Psoas muscle (tissue), 7 donors: ENCODE measurements at regions not wholly inside any gene's neighbourhood (a gene's known extent, or its start where the extent isn't known, plus 50 kb on each side); places are given as distances from the start of the nearest gene placed in this dataset.
A peak's percentile ranks its signal among the peaks of the same experiment; 100 is the strongest.

Source experiments
- ATAC-seq, 4 donors: fragments of 200-7000 bp; cut with Tn5 transposase; one replicate each; pipeline ENCODE4 v1.9.1; 2020; ENCODE audit warnings: moderate library complexity in 3 of 4, mild to moderate bottlenecking in 2 of 4
- DNase-seq, 2 donors: peaks; one replicate each; pipeline ENCODE4 v3.0.0-alpha.2; 2020
- H3K27ac ChIP-seq: fragments of 200-600 bp; one replicate; pipeline ENCODE4 v1.8.0; 2022
- H3K27me3 ChIP-seq, 3 donors: fragments of 200-600 bp in 1 of 3; one replicate each; pipeline versions ENCODE4 v1.6.1 to v1.8.0; 2013 to 2022; ENCODE audit warnings: low read length in 2 of 3, mild to moderate bottlenecking in 2 of 3, moderate library complexity in 1 of 3; ENCODE audit not compliant: insufficient read depth in 3 of 3
- H3K36me3 ChIP-seq, 2 donors: fragments of 200-600 bp in 1 of 2; one replicate each; pipeline versions ENCODE4 v1.6.1 to v1.8.0; 2013 to 2022; ENCODE audit warnings: low read depth in 1 of 2, mild to moderate bottlenecking in 1 of 2, moderate library complexity in 1 of 2; ENCODE audit not compliant: insufficient read depth in 1 of 2
- H3K4me1 ChIP-seq: fragments of 200-600 bp; one replicate; pipeline ENCODE4 v1.8.0; 2022
- H3K4me3 ChIP-seq: fragments of 200-600 bp; one replicate; pipeline ENCODE4 v1.8.0; 2022; ENCODE audit warnings: mild to moderate bottlenecking
- H3K9me3 ChIP-seq: fragments of 200-600 bp; one replicate; pipeline ENCODE4 v1.8.0; 2022
- WGBS, 3 donors: extraction: QIAGEN DNeasy Blood & Tissue Kit; methylation state at CpG; one replicate each; pipeline versions ENCODE4 v1.1.6 to v1.1.7; 2013; 5-methylcytosine and 5-hydroxymethylcytosine counted together
- intact Hi-C, 2 donors: fragments of 100-400 bp; cut with DNase I; formaldehyde crosslinking; loops; one replicate each; pipeline versions ENCODE4 v1.11.0 to v1.14.2; 2022
- TF ChIP-seq, protein P1 (sequence below): fragments of 200-600 bp; IDR thresholded peaks from one replicate; pipeline ENCODE4 v1.8.0; 2022; ENCODE audit warnings: antibody characterized with exemption
- donor health status: healthy with polysubstance abuse.
- donor health status: DM: no; HTN: no; CAD: no; lungs with moderate emphysema.
- donor health status: Bipolar disorder and iron deficiency.
- donor health status: healthy.
- donor health status: DM: yes; HTN: yes; CAD: no.
- donor health status: DM: no; HTN: no; CAD: no.
- donor health status: DM: yes; HTN: yes; CAD: no.

DNA sequence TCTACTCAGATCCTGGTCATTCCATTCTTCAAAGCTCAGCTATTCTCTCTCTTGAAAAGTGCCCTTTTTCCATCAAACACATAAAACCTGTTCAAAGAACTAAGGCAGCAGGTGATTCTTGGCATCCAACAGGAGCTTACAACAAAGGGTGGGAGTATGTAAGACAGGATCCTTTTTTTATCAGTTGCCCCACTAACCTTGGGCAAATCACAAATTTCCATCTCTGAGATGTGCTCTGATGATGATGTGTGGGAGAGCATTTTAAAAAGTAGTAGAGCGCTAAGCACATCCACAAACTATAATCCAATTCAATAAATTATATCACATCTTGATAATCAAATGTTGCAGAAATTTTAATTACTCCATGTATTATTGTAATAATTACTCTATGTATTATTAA is 53.7 kb upstream of the FDX1 start:
- intact Hi-C loops, result loop anchor here (2.0 to 10.0 kb wide), 4 partner anchors 56 to 521 kb away; partner anchors contain the start of gene RDX (in 2 of the 2)
- no peaks in the 10 kb centered on the region for H3K36me3 ChIP-seq
- no peak for DNase-seq
- no peaks in the 10 kb centered on the region for H3K9me3 ChIP-seq
- no peaks in the 10 kb centered on the region for H3K4me1 ChIP-seq
- TF ChIP-seq, protein P1, sequence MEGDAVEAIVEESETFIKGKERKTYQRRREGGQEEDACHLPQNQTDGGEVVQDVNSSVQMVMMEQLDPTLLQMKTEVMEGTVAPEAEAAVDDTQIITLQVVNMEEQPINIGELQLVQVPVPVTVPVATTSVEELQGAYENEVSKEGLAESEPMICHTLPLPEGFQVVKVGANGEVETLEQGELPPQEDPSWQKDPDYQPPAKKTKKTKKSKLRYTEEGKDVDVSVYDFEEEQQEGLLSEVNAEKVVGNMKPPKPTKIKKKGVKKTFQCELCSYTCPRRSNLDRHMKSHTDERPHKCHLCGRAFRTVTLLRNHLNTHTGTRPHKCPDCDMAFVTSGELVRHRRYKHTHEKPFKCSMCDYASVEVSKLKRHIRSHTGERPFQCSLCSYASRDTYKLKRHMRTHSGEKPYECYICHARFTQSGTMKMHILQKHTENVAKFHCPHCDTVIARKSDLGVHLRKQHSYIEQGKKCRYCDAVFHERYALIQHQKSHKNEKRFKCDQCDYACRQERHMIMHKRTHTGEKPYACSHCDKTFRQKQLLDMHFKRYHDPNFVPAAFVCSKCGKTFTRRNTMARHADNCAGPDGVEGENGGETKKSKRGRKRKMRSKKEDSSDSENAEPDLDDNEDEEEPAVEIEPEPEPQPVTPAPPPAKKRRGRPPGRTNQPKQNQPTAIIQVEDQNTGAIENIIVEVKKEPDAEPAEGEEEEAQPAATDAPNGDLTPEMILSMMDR, result no peak
- no peaks in the 10 kb centered on the region for H3K27me3 ChIP-seq
- H3K27ac ChIP-seq, result no peak overlapping the region
- WGBS, 3 donors, result 94 to 99% (median 98%) methylated on average over 1 of the region's 1 CpG
- no peak for ATAC-seq
- H3K4me3 ChIP-seq, result no peak overlapping the region

DNA sequence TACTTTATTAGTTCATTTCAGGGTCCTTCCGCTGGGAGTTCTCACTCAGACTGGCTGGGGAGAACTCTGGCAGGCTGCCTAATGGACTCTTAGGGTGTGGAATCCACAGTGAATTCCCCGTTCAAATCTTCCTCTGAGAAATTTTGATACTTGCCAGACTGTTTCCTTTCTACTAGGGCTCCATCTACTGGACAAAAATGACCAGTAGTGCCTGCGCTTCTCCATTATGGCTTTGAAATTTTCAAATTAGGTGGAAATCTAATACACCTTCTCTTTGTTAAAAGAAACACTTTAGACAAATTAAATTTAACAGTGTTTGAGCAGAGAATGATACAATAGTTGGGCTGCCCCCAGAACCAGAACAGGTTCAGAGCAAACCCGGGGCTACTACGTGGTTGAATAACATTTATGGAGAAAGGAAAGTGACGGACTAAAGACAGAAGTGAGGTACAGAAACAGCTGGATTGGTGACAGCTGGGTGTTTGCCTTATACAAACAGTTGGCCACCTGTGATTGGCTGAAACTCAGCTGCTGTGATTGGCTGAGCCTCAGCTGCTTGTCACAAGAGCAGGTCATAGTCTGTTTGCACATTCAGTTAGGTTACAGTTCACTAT is 52.9 kb upstream of the FDX1 start:
- TF ChIP-seq, protein P1, result peak; percentile 76
- Histone ChIP-seq H3K27me3 (no peaks in the 10 kb centered on the region), H3K9me3 (no peaks in the 10 kb centered on the region), H3K36me3 (no peaks in the 10 kb centered on the region), H3K27ac (peak overlapping the region; percentile 51), H3K4me1 (no peaks in the 10 kb centered on the region), H3K4me3 (peak overlapping the region; percentile 46)
- WGBS, 3 donors, result 6 to 18% (median 8%) methylated on average over 6 of the region's 6 CpGs
- peak; percentile 78 to 93 (median 86) for ATAC-seq
- intact Hi-C loops, result loop anchor here (2.0 to 10.0 kb wide), 4 partner anchors 55 to 522 kb away; partner anchors contain the start of gene RDX (in 2 of the 2)
- DNase-seq, result peak; percentile 60 to 69

DNA sequence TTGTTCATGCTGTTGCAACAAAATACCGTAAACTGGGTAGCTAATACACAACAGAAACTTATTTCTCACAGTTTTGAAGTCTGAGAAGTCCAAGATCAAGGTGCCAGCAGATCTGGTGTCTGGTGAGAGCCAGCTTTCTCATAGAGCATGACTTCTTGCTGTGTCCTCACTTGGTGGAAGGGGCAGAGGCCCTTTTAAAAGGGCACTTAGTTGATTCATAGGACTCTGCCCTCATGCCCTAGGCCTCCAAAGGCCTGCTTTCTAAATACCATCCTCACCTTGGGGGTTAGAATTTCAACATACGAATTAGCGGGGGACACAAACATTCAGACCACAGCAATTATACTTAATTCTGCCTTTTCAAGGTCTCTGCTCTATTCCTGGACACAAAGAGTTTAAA is 52.3 kb upstream of the FDX1 start:
- WGBS, 3 donors, result 82 to 94% (median 92%) methylated on average over 3 of the region's 3 CpGs
- Histone ChIP-seq H3K4me3 (no peak overlapping the region), H3K27me3 (no peaks in the 10 kb centered on the region), H3K4me1 (no peaks in the 10 kb centered on the region), H3K9me3 (no peaks in the 10 kb centered on the region), H3K36me3 (no peaks in the 10 kb centered on the region), H3K27ac (no peak overlapping the region)
- DNase-seq (no peak), ATAC-seq (peak in 1 of 4 donors; percentile 5)
- TF ChIP-seq, protein P1, result no peak
- intact Hi-C loops, result loop anchor here (2.0 to 10.0 kb wide), 4 partner anchors 55 to 523 kb away; partner anchors contain the start of gene RDX (in 2 of the 2)

DNA sequence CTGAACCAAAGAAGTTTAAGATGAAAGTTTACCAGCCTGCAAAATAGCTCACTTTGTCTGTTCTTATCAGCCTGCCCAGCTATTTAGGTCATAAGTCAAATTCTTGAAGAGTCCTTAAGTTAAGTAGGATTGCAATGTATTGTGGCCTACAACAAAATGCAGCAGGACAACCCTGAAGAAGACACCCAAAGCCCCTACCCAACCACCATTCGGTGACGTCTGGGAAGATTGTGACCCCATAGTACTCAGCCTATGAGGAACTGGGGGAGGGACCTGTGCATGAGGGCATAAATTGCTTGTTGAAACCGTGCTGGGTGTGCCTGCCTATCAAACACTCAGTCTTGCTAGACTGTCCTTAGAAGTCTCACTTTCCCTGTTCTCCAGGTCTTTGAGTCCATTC is 50.5 kb upstream of the FDX1 start:
- H3K9me3 ChIP-seq, result no peaks in the 10 kb centered on the region
- no peak for ATAC-seq
- H3K27me3 ChIP-seq, result no peaks in the 10 kb centered on the region
- no peak for DNase-seq
- intact Hi-C loops, result loop anchor here (5.0 to 10.0 kb wide), 3 partner anchors 53 to 524 kb away; partner anchors contain the start of gene RDX (in 2 of the 2)
- H3K27ac ChIP-seq, result no peak overlapping the region
- TF ChIP-seq, protein P1, result no peak
- H3K4me1 ChIP-seq, result no peaks in the 10 kb centered on the region
- WGBS, 3 donors, result 81 to 89% (median 85%) methylated on average over 3 of the region's 3 CpGs
- H3K36me3 ChIP-seq, result no peaks in the 10 kb centered on the region
- H3K4me3 ChIP-seq, result no peak overlapping the region

DNA sequence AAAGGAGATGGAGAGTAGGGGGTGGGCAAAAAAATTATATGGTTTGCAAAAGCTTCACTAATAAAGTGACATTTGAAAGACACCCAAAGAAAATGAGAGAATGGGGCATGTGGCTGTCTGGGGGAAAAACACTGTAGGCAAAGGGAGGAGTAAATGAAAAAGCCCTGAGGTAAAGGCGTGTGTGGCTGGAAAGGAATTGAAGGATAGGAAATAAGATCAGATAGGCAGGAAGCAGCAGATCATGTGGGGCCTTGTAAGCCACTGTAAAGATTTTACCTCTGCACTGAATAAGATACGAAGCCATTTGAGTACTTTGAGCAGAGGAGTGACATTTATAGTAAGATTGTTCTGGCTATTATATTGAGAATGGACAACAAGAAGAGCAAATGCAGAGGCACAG is 49.8 kb upstream of the FDX1 start:
- no peak overlapping the region for H3K4me3 ChIP-seq
- intact Hi-C loops, result loop anchor here (5.0 to 10.0 kb wide), 3 partner anchors 52 to 525 kb away; partner anchors contain the start of gene RDX (in 2 of the 2)
- H3K4me1 ChIP-seq, result no peaks in the 10 kb centered on the region
- 63 to 94% (median 93%) methylated on average over 2 of the region's 2 CpGs for WGBS, 3 donors
- no peak for DNase-seq
- H3K27ac ChIP-seq, result no peak overlapping the region
- TF ChIP-seq, protein P1, result no peak
- H3K9me3 ChIP-seq, result no peaks in the 10 kb centered on the region
- H3K36me3 ChIP-seq, result no peaks in the 10 kb centered on the region
- no peaks in the 10 kb centered on the region for H3K27me3 ChIP-seq
- ATAC-seq, result no peak
